Lung (tissue), 11 donors: ENCODE measurements at regions not wholly inside any gene's neighbourhood (a gene's known extent, or its start where the extent isn't known, plus 50 kb on each side); places are given as distances from the start of the nearest gene placed in this dataset.
"Not testable (repeated sequence)": the region's sequence is repeated elsewhere in the genome, so short reads cannot be mapped to it uniquely, and the experiment has no call there.

Experiments
- ATAC-seq: fragments of 200-7000 bp; cut with Tn5 transposase; one replicate; pipeline ENCODE4 v1.9.1; 2020; ENCODE audit warnings: moderate number of reproducible peaks; ENCODE audit not compliant: insufficient read depth, low FRiP score
- DNase-seq, 3 donors: peaks; one replicate each; pipeline ENCODE4 v3.0.0-alpha.2; 2013 to 2017
- H3K27ac ChIP-seq, 2 donors: one replicate each; pipeline ENCODE4 v1.5.1; 2013; ENCODE audit warnings: mild to moderate bottlenecking in 2 of 2, moderate library complexity in 2 of 2, control low read depth in 1 of 2, inconsistent platforms in 1 of 2, low read depth in 1 of 2, low read length in 1 of 2
- H3K27me3 ChIP-seq, 3 donors: one replicate each; pipeline ENCODE4 v1.5.1; 2013; ENCODE audit warnings: low read length in 2 of 3; ENCODE audit not compliant: control insufficient read depth in 3 of 3, insufficient read depth in 3 of 3
- H3K36me3 ChIP-seq, 4 donors: one replicate each; pipeline ENCODE4 v1.5.1; 2013; ENCODE audit warnings: low read length in 4 of 4, mild to moderate bottlenecking in 1 of 4, moderate library complexity in 1 of 4; ENCODE audit not compliant: control insufficient read depth in 4 of 4, insufficient read depth in 4 of 4
- H3K4me1 ChIP-seq, 5 donors: one replicate each; pipeline ENCODE4 v1.5.1; 2013; ENCODE audit warnings: low read length in 5 of 5, mild to moderate bottlenecking in 2 of 5, moderate library complexity in 1 of 5; ENCODE audit not compliant: control insufficient read depth in 5 of 5, insufficient read depth in 5 of 5
- H3K4me3 ChIP-seq: one replicate; pipeline ENCODE4 v1.5.1; 2013; ENCODE audit warnings: mild to moderate bottlenecking, control low read depth, moderate library complexity
- H3K9ac ChIP-seq, 2 donors: one replicate each; pipeline ENCODE4 v1.5.1; 2013; ENCODE audit warnings: low read length in 2 of 2, control low read depth in 1 of 2; ENCODE audit not compliant: insufficient read depth in 1 of 2
- H3K9me3 ChIP-seq, 4 donors: one replicate each; pipeline ENCODE4 v1.5.1; 2013; ENCODE audit warnings: low read length in 3 of 4, mild to moderate bottlenecking in 1 of 4, moderate library complexity in 1 of 4; ENCODE audit not compliant: control insufficient read depth in 4 of 4, insufficient read depth in 3 of 4
- WGBS, 2 donors: extraction: QIAGEN DNeasy Blood & Tissue Kit; methylation state at CpG; one replicate each; pipeline ENCODE4 v1.1.7; 2013; 5-methylcytosine and 5-hydroxymethylcytosine counted together
- TF ChIP-seq, protein P1 (sequence below): IDR thresholded peaks from 2 replicates; pipeline ENCODE4 v1.5.1; 2012; ENCODE audit warnings: mild to moderate bottlenecking; ENCODE audit errors: control extremely low read depth, extremely low read depth
- donor health status: control.
- donor health status: control.
- donor health status: Bipolar disorder and iron deficiency.
- donor health status: healthy.
- donor health status: DM: yes; HTN: yes; CAD: no.

DNA sequence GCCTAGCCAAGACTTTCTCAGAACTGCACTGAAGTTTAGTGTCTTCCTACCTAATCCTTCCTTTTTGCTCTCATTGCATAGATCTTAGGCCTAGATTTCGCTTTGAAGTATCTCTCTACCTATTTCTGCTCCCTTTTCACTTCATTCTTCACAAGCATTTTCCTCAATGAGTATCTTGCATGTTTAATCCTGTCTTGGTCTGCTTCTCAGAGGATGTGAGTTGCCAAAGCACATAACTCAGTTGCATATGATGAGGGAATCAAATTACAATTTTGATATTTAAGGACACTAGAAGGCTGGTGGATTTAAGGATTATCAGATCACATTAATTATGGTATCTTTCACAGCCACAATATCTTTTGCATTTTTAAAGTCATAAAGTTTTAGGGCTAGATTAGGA is 195.5 kb upstream of the DAAM1 start:
- Histone ChIP-seq H3K9ac (no peak overlapping the region), H3K9me3 (peaks cover 0 to 3% (median under 1%) of the 10 kb centered on the region in 4 donors), H3K4me3 (no peak overlapping the region), H3K36me3 (no peaks in the 10 kb centered on the region), H3K27me3 (no peaks in the 10 kb centered on the region), H3K27ac (no peak overlapping the region), H3K4me1 (no peaks in the 10 kb centered on the region)
- DNase-seq (no peak), ATAC-seq (no peak)
- TF ChIP-seq, protein P1, sequence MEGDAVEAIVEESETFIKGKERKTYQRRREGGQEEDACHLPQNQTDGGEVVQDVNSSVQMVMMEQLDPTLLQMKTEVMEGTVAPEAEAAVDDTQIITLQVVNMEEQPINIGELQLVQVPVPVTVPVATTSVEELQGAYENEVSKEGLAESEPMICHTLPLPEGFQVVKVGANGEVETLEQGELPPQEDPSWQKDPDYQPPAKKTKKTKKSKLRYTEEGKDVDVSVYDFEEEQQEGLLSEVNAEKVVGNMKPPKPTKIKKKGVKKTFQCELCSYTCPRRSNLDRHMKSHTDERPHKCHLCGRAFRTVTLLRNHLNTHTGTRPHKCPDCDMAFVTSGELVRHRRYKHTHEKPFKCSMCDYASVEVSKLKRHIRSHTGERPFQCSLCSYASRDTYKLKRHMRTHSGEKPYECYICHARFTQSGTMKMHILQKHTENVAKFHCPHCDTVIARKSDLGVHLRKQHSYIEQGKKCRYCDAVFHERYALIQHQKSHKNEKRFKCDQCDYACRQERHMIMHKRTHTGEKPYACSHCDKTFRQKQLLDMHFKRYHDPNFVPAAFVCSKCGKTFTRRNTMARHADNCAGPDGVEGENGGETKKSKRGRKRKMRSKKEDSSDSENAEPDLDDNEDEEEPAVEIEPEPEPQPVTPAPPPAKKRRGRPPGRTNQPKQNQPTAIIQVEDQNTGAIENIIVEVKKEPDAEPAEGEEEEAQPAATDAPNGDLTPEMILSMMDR = no peak
- WGBS, 2 donors = 55 to 75% methylated on average over 1 of the region's 1 CpG

DNA sequence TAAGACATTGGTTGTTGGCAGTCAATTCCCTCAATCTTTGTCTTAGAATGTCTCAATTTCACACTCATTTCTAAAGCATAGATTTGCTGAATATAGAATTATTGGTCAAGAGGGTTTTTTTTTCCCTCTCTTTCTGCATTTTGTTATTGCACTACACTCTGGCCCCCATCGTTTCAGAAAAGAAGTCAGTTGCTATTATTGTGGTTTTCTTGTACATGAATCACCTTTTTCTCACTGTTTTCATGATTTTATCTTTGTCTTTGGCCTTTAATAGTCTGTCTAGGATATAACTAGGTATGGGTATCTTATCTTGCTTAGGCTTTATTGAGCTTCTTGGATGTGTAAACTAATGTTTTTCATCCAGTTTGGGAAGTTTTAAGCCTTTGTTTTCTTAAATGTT is 194.3 kb upstream of the DAAM1 start:
- Histone ChIP-seq H3K36me3 (no peaks in the 10 kb centered on the region), H3K9ac (no peak overlapping the region), H3K27me3 (no peaks in the 10 kb centered on the region), H3K4me1 (no peaks in the 10 kb centered on the region), H3K4me3 (no peak overlapping the region), H3K27ac (no peak overlapping the region), H3K9me3 (peaks cover 0 to 3% (median under 1%) of the 10 kb centered on the region in 4 donors)
- no peak for ATAC-seq
- TF ChIP-seq, protein P1 = no peak
- WGBS, 2 donors = 0 to 33% methylated on average over 1 of the region's 1 CpG
- no peak for DNase-seq

DNA sequence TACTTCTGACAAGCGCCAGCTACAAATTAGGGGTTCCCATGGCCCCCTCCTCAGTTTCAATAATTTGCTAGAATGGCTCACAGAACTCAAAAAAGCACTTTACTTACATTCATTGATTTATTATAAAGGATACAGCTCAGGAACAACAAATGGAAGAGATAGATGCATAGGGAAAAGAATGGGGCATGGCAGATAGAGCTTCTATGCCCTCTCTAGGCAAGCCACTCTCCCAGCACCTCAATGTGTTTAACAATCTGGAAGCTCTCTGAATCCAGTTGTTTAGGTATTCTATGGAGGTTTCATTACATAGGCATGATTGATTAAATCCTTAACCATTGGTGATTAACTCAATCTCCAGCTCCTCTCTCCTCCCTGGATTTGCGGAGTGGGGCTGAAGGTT is 184.5 kb upstream of the DAAM1 start:
- Histone ChIP-seq H3K36me3 (no peaks in the 10 kb centered on the region), H3K9me3 (no peaks in the 10 kb centered on the region), H3K9ac (no peak overlapping the region), H3K27ac (no peak overlapping the region), H3K4me1 (no peaks in the 10 kb centered on the region), H3K27me3 (no peaks in the 10 kb centered on the region), H3K4me3 (no peak overlapping the region)
- ATAC-seq (no peak), DNase-seq (peak in 2 of 3 donors; percentile 54 to 63)
- WGBS, 2 donors = 73 to 97% methylated on average over 2 of the region's 2 CpGs
- TF ChIP-seq, protein P1 = no peak

DNA sequence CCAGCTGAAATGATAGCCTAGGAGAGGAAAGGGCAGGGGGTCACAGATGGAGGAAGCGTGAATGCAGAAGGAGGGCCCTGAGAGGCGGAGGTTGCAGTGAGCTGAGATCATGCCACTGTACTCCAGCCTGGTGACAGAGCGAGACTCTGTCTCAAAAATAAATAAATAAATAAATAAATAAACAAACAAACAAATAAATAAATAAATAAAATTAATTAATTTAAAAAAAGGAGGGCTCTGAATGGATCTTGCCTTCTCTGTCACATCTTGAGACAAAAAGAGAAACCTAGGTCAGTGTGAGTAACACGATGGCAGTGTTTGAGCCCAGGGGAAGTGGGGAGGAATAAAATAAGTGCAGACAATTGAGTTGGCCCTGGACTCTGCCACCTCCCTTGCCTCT is 182.3 kb upstream of the DAAM1 start:
- not testable (repeated sequence) for ATAC-seq, H3K27ac ChIP-seq, H3K4me3 ChIP-seq, H3K27me3 ChIP-seq, H3K4me1 ChIP-seq, H3K9me3 ChIP-seq, H3K9ac ChIP-seq, H3K36me3 ChIP-seq, DNase-seq
- WGBS, 2 donors = 82% methylated on average over 4 of the region's 4 CpGs
